Epithelial cell of proximal tubule (primary cell): ENCODE measurements at regions not wholly inside any gene's neighbourhood (a gene's known extent, or its start where the extent isn't known, plus 50 kb on each side); places are given as distances from the start of the nearest gene placed in this dataset.
"Not testable (repeated sequence)": the region's sequence is repeated elsewhere in the genome, so short reads cannot be mapped to it uniquely, and the experiment has no call there.

ENCODE experiments used
- DNase-seq: peaks from one replicate; pipeline ENCODE4 v3.0.0-alpha.2; 2011; ENCODE audit warnings: low read depth
- H3K4me3 ChIP-seq: 2 replicates; pipeline ENCODE4 v1.5.1; 2011; ENCODE audit warnings: low read depth, mild to moderate bottlenecking, low read length
- TF ChIP-seq, protein P1 (sequence below): conservative IDR thresholded peaks from 2 replicates; pipeline ENCODE4 v1.5.1; 2012; ENCODE audit warnings: low read depth, mild to moderate bottlenecking, low read length

DNA sequence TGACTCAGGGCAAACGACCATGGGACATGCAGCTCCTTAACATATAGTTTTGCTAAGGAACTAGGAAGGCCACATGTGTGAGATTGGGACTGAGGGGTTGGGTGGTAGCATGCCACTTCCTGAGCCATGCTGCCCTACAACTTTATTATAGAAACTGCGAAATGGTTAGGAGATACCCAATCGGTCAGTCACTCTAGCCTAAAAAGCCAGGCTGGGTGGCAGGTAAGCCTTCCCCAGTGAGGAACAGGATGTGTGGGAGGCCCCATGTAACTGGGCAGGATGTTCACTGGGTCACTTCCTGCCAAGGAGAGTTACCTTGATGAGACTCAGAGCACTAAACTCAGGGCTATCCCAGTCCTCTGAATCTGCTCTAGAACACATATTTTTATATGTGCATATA is 123.5 kb downstream of the MAP3K7 start:
- TF ChIP-seq, protein P1, sequence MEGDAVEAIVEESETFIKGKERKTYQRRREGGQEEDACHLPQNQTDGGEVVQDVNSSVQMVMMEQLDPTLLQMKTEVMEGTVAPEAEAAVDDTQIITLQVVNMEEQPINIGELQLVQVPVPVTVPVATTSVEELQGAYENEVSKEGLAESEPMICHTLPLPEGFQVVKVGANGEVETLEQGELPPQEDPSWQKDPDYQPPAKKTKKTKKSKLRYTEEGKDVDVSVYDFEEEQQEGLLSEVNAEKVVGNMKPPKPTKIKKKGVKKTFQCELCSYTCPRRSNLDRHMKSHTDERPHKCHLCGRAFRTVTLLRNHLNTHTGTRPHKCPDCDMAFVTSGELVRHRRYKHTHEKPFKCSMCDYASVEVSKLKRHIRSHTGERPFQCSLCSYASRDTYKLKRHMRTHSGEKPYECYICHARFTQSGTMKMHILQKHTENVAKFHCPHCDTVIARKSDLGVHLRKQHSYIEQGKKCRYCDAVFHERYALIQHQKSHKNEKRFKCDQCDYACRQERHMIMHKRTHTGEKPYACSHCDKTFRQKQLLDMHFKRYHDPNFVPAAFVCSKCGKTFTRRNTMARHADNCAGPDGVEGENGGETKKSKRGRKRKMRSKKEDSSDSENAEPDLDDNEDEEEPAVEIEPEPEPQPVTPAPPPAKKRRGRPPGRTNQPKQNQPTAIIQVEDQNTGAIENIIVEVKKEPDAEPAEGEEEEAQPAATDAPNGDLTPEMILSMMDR: no peak
- H3K4me3 ChIP-seq: no peak overlapping the region
- DNase-seq: no peak

DNA sequence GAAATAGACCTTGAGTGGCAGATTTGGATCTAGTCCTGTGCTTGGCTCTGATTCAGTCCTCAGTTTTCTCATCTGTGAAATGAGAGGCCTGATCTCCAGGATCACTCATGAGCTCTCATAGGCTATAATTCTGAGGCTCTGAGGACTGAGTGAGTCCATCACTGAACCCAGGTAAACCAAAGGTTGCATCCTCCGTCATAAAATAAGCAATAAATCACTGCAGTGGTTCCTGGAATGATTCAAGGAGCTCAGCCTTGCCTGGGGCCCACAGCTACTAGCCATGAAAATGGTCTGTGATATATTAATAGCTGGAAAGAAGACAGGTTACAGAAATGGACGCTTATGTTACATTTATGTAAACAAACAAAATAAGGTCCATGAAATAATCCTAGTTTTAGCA is 124.8 kb downstream of the MAP3K7 start:
- TF ChIP-seq, protein P1: no peak
- H3K4me3 ChIP-seq: no peak overlapping the region
- DNase-seq: no peak

DNA sequence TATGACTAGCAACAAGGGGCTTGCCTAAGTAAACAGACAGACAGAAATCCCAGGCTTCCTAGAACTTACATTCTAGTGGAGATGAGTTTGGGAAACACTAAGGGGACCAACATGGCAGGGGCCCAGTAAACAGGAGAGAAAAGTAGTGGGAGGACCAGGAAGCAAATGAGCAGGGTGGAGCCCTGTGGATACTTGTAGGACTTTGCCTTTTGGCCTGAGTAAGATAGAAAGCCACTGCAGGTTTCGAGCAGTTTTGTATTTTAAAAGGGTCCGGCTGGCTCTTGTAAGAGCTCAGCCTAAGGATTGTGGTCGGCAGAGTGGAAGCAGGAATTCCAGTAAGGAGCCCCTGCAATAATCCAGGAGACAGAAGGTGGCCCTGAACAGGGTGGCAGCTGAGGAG is 125.5 kb downstream of the MAP3K7 start:
- H3K4me3 ChIP-seq: no peak overlapping the region
- no peak for DNase-seq
- TF ChIP-seq, protein P1: no peak

DNA sequence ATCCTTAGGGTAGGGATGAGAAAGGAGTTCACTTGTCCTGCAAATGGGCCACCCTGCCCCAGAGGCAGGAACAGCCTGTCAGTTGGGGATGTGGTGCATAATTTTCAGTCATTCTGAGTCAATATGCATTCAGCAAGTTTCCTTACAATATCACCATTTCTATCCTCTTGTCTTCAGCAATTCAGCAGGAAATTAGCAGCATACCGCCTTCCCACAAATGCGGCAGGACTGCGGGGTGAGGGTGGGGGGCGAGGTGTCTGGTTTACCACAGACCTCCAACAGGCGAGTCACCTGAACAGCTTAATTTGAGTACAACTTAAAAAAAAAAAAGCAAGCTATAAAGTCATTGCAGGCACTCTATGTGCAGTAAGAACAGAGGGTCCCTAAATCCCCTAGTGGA is 126.8 kb downstream of the MAP3K7 start:
- TF ChIP-seq, protein P1: no peak
- no peak for DNase-seq
- H3K4me3 ChIP-seq: no peak overlapping the region

DNA sequence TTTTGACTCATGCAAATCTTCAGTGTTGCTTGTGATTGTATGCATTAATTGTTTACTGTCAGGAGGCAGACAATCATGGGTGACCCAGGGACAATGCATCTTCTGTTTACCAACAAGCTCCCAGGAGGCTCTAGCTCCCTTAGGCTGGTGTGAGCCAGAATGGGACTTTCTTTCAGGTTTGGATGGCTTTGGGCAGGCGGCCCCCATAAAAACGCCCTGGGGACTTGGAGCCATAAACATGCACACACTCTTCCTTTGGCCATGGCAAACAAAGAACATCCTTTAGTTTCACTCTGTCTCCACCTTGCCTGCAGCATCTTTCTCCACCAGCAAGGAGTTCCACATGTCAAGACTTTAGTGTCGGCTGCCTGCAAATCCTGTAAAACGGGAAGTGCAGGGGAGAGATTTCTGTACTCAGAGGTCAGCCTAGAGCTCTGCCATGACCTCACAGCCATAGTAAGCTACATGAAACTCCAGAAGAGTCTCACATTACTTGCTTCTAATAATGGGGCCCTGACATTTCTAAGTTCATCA is 127.6 kb downstream of the MAP3K7 start:
- no peak overlapping the region for H3K4me3 ChIP-seq
- TF ChIP-seq, protein P1: no peak
- DNase-seq: no peak

DNA sequence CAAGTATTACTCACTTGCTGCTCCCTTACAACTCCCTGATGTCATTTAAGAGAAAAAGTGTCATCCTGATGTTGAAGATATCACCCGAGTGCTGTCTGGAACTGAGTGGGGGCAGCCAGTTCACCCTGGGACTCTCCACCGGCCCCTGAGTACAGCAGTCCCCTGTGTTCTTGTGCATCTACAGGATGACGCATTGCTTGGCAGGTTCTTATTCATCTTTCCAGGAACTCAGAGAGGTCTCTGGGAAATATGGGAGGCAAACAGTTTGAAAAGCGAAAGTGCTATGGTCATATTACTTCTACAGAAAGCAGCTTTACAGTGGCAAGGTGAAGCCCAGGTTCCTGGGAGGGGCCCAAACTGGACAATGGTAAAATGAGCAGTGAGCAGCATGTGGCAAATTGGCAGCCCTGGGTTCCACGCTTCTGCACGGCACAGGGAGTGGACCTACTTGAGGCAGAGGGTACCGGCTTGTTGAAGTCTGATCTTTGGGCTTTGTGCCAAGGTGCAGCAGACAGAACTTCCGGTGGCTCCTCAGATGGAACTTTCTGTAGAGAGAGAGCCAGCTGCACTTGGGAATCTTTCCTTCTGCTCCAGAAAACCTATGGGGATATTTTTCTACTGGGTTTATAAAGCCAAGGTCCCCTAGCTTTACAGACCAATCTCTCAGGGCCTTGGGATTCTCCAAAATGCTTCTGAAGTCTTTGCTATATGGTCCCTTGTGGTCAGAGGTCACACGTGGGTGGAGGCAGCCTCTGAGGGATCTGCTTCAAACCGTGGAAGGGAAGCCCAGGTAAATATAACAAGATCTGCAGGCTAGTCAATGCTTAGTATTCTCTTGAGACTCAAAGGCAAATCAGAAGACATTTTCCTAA is 128.3 kb downstream of the MAP3K7 start:
- no peak overlapping the region for H3K4me3 ChIP-seq
- TF ChIP-seq, protein P1: no peak
- no peak for DNase-seq

DNA sequence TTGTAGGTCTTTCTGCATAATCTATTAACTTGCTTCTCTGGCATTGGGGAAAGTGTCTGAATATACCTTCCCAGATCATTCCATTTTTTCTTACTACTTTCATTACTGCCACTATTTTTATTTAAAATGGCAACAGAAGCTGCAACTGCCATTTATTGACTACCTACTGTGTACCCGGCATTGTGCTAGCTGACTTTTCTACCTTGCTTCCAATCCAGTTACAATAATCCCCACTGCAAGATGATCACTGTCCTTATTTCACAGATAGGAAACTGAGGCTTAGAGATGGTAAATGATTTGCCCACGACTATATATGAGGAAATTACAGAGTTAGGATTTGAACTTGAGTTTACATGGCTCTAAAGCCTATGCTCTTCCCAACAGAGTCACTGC is 129.0 kb downstream of the MAP3K7 start:
- DNase-seq: no peak
- TF ChIP-seq, protein P1: no peak
- no peak overlapping the region for H3K4me3 ChIP-seq

DNA sequence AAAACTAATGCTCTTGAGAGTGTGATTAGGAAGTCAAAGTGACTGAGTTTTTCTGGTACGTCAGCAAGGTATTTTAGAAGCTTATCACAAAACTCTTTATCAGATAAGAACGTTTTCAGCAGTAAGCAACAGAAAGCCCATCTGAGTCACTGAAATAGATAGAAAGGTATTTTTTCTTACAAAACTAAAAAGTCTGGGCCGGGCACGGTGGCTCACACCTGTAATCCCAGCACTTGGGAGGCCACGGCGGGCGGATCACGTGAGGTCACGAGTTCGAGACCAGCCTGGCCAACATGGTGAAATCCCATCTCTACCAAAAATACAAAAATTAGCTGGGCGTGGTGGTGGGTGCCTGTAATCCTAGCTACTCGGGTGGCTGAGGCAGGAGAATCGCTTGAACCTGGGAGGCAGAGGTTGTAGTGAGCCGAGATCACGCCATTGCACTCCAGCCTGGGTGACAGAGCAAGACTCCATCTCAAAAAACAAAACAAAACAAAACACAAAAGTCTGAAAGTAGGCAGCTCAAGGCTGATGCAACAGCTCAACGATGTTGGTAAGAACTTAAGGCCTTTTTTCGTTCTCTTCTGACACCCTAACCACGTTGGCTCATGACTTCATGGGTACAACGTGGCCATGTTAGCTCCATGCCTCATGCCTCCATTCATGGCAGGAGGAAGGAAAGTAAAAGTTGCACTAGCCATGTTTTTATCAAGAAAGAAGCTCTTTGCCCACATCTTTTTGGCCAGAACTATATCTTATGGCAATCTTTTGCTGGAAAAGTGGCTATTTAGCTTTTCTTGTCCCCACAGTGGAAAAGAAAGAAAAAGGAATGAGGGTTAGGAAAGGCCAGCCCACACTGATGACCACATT is 129.6 kb downstream of the MAP3K7 start:
- H3K4me3 ChIP-seq, DNase-seq: not testable (repeated sequence)
